ENCODE measurements at regions not wholly inside any gene's neighbourhood (a gene's known extent, or its start where the extent isn't known, plus 50 kb on each side); places are given as distances from the start of the nearest gene placed in this dataset.

GRCh38 chr3:178392511-178392926 is 143.7 kb upstream of the KCNMB2 start:
- no peak for TF ChIP-seq REST (IDR thresholded peaks at IDR 0.05; ENCODE audit: insufficient read depth in 1 of 2, low read depth in 2 of 2, low read length in 2 of 2)
- TF ChIP-seq TAF1 (IDR thresholded peaks at IDR 0.05; ENCODE audit: borderline replicate concordance, insufficient read depth, low read length) = no peak
- no peak for TF ChIP-seq FOXP2 (optimal IDR thresholded peaks at IDR 0.05; ENCODE audit: borderline replicate concordance, extremely low read depth, extremely low read length, insufficient read depth)
